GM12891 (cell line): ENCODE measurements at regions not wholly inside any gene's neighbourhood (a gene's known extent, or its start where the extent isn't known, plus 50 kb on each side); places are given as distances from the start of the nearest gene placed in this dataset.

ENCODE experiments used
- DNase-seq: peaks from one replicate; pipeline ENCODE4 v3.0.0; 2011; ENCODE audit warnings: low spot score; ENCODE audit not compliant: insufficient read length
- FAIRE-seq: peaks from 2 replicates; lab custom pipeline; 2011; peaks lifted over from hg19 to GRCh38; lab: Jason Lieb, UNC
- PAX5 ChIP-seq: IDR thresholded peaks from 2 replicates; pipeline ENCODE4 v1.6.1; 2011; ENCODE audit warnings: low read length, moderate library complexity, mild to moderate bottlenecking; ENCODE audit not compliant: insufficient read depth, severe bottlenecking
- POLR2A ChIP-seq: IDR thresholded peaks from 2 replicates; pipeline ENCODE4 v1.6.1; 2011; ENCODE audit warnings: low read depth, low read length, control low read depth
- POLR2AphosphoS5 ChIP-seq: IDR thresholded peaks from 2 replicates; pipeline ENCODE4 v1.6.1; 2011; ENCODE audit warnings: low read depth, low read length, control low read depth
- POU2F2 ChIP-seq: IDR thresholded peaks from 2 replicates; pipeline ENCODE4 v1.6.1; 2011; ENCODE audit warnings: low read depth, mild to moderate bottlenecking, control low read depth, low read length, moderate library complexity
- SPI1 ChIP-seq: IDR thresholded peaks from 2 replicates; pipeline ENCODE4 v1.6.1; 2011; ENCODE audit warnings: low read depth, low read length, control low read depth
- TAF1 ChIP-seq: IDR thresholded peaks from 2 replicates; pipeline ENCODE4 v1.6.1; 2011; ENCODE audit warnings: low read depth, low read length, control low read depth

DNA sequence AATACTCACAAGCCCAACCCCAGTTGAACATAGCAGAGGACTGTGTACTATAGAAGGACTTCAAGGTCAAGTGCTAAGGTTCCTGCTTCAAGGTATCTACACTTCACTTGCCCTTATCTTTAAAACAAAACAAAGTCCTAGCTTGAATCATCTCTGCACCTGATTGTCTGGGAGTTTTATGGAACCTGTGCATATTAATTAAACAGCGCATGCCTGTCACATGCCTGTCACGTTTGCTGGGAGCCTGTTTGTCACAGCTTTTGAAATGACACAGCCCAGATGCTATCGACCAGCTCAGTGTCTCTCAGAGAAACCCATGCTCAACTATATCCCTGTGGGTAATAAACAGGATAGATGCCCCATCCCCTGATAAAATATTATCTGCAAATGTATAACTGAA, 476.0 kb downstream of the ZSWIM6 start:
- DNase-seq (no peak), FAIRE-seq (no peak)
- TF ChIP-seq PAX5 (no peak), SPI1 (no peak), POU2F2 (no peak), POLR2AphosphoS5 (no peak)

DNA sequence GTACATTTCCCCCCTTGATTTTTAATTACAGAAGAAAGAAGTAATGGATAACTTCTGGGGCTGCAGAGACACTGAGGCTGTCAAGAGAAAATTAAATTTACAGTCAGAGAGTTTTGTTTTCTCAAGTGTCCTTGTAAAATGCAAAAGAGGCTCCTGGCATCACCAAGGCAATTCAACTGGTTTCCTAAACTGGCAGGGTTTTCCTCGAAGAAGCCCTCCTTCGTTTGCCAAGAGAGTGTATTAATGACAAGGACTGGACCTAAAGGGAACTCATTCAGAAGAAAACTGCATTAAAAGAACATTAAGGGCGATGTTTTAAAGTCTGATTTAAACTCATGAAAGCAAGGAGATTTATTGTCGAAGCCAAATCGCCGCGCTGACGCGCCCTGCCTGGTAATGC, 476.9 kb downstream of the ZSWIM6 start:
- no peak for TF ChIP-seq POLR2A
- no peak for TF ChIP-seq PAX5
- no peak for TF ChIP-seq TAF1
- no peak for TF ChIP-seq POLR2AphosphoS5
- TF ChIP-seq POU2F2 = no peak
- no peak for TF ChIP-seq SPI1
- FAIRE-seq (no peak), DNase-seq (no peak)

DNA sequence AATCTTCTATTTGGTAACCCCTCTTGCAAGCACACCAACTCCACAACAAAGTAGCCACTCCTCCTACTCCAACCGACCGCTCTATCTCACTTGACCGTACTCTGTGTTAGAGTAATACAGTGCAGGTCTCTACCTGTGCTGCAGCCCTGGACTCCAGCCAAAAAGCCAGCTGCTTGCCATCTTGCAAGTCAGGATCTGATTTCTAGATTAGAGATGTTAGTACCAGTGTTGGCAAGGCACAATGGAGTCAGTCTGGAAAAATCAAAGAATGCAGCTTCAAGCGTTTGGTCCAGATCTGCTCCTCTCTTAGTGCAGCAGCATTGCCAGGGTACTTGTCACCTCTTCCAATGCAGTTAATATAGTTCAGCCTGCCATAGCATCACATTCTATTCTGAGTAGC, 477.6 kb downstream of the ZSWIM6 start:
- DNase-seq = no peak
- FAIRE-seq = no peak

DNA sequence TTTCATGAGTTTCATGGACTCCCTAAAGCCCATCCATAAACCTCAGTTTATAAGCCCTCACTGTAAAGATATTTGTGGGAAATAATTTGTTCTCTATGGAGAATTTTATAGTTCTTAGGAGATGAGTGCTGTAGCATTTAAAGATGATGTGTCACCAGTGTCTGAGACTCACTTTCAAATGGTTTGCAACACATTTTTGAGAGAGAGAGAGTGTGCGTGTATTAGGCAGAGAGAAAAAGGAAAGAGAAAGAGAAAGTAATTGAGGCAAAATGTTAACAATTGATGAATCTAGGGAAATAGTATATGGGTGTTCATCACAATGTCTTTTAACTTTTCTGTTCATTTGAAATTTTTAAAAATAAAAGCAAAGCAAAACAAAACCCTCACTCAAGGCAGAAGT, 479.0 kb downstream of the ZSWIM6 start:
- DNase-seq (no peak), FAIRE-seq (no peak)
- TF ChIP-seq POLR2A = no peak
- TF ChIP-seq TAF1 = no peak
- no peak for TF ChIP-seq POU2F2
- no peak for TF ChIP-seq SPI1
- TF ChIP-seq POLR2AphosphoS5 = no peak
- TF ChIP-seq PAX5 = no peak

More for the DNA sequence above, 477.6 kb downstream of the ZSWIM6 start:
- TF ChIP-seq SPI1 (no peak), PAX5 (no peak), POLR2A (no peak), POLR2AphosphoS5 (no peak), POU2F2 (no peak), TAF1 (no peak)

DNA sequence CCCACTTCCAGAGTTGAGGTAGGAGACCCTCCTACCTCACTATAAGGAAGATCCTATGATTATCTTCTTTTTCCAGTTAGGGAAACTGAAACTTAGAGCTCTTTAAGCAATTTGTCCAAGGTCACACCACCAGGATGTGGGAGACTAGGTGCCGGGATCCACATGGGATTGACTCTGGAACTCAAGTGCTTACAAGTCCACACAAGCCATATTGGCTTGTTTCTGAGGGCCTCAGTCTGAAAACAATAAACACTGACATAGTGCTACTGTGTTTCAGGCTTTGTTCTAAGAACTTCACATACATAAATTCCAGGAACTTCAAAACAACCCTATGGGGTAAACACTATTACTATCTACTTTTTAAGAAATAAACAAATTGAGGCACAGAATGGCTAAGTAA, 481.3 kb downstream of the ZSWIM6 start:
- FAIRE-seq = no peak
- DNase-seq = no peak
- TF ChIP-seq POLR2AphosphoS5 = no peak

DNA sequence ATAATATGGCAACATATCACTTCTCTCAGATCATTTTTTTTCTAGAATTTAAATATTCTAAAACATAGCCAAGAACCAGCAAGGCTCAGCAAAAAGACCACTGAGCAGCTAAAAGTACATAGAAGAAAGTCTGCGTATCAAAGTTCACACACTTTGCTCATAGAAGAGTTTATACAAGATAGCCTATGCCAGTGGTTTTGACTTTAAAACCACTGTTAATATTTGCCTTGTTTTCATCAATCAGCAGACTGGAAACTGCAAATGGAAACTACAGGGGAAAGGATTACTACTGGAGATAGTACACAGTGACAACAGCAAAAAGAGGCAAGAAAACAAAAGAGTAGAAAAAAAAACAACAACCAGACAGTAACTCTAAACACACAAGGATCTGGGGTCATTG, 483.3 kb downstream of the ZSWIM6 start:
- FAIRE-seq = no peak
- TF ChIP-seq TAF1 (no peak), POLR2A (no peak), PAX5 (no peak)
- DNase-seq = no peak

DNA sequence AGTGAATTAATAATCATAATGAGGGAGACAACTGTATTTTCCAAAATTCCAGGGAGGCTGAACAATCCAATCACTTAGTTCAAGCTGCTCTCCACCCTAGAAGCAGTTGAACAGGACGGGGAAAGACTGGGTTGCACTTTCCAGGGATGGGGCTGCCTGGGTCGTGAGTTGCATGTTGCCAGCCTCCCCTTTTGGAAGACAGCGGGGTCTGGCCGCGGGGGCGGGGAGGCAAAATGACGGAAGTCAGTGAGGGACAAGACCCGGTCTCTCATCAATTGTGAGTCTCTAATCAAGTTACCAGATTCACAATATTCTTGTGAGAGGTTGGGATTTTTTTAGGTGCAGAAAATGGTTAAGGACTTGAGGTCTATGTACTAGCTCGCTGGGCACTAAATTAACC, 484.1 kb downstream of the ZSWIM6 start:
- DNase-seq = no peak
- no peak for TF ChIP-seq POLR2AphosphoS5
- no peak for TF ChIP-seq SPI1
- no peak for TF ChIP-seq PAX5
- TF ChIP-seq POLR2A = no peak
- TF ChIP-seq POU2F2 = no peak
- TF ChIP-seq TAF1 = no peak
- FAIRE-seq = no peak

DNA sequence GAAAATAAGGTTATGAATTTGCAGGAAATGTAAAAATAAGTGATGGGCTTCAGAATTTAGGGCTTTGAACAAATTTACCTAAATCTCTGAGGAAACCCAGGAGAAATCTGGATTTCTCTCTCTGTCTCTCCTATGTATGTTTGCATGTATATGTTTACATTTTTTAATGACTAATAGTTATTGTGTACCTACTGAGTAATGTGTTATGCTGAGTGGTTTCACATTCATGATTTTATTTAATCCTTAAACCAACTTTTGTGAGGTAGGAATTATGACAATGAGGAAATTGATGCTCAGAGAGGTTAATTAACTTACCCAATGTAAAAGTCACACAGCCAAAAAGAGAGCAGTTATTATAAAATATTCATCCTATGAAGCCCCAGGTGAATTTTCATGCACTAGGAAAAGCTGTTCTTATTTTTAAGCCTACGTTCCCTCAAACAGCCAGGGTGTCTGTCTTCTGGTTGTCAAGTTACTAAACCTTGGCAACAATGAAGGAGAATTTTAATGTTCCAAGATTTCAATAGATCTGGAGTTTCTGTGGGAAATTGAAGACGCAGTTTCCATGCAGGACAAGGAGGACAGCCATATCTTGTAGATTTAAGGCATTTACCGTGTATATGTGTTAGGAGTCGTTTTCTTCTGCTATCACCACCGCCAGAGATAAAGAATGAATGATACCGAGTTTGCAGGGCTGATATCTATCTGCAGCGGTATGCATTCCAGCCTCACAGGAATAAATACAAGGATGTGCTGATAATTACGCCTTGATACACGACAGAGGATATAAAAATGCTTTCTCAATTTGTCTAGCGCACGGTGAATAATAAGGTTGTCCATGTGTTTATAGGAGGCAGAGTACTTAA, 484.8 kb downstream of the ZSWIM6 start:
- FAIRE-seq (no peak), DNase-seq (no peak)
- TF ChIP-seq SPI1 = no peak
- TF ChIP-seq POLR2AphosphoS5 = no peak
- no peak for TF ChIP-seq POLR2A
- TF ChIP-seq TAF1 = no peak
- TF ChIP-seq PAX5 = no peak
- TF ChIP-seq POU2F2 = no peak

DNA sequence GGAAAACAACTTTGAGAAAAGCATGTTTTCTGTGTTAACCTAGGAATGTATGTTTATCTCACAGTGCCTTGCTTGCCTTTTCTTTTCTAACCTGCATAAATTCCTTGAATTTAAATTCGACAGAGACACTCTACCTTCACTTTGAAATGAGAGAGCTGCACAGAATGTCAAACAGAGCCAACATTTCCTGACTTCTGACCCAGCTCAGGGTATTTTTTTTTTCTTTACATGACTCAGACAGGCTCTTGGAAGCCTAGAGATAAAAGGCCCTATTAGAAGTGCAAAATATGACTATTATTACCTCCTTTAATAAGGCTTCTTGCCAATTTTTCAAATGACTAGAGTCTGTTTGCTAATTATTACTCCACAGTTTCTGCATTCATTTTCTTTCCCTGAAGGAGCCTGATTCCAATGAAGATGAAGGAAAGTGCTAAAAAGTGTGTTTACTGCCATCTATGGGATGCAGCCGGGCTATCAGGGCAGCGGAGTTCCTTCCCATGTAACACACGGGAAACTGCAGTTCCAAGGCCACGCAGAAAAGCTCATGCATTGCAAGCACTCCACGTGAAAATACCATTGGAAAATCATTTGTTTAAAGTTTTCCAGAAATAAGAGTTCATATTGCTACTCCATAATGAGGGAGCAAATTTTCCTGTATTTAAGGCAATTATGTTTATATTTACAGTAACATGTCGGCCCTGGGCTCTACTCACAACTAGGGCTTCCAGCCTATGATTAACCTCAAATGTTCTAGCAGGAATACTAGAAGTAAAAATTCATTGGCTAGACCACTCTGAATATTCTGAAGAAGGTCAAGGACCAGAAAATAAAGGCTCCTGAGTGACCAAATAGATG, 485.6 kb downstream of the ZSWIM6 start:
- no peak for TF ChIP-seq SPI1
- FAIRE-seq = no peak
- no peak for DNase-seq

DNA sequence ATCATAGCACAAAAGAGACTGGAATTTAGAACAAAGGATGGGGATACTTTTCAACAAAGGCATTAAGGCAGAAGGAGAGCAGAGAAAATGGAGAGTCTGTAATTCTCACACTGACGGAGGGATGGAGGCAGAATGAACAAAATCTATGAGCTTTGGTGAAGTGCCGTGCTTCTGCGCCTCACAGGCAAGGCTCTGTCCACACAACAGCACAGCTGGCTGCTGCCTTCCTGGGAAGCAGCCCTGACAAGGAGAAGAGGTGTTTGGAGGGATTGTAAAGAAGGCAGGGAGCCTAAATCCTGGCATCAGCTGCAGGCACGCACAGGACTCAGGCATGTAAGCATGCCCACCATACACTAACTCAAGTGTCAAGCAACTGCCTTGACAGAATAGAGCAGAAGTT, 485.2 kb upstream of the KIF2A start:
- TF ChIP-seq POLR2A (no peak), SPI1 (no peak), TAF1 (no peak)
- no peak for FAIRE-seq
- DNase-seq = no peak
